OCI-LY1 (cell line): ENCODE measurements at regions not wholly inside any gene's neighbourhood (a gene's known extent, or its start where the extent isn't known, plus 50 kb on each side); places are given as distances from the start of the nearest gene placed in this dataset.

Experiments
- H2AFZ ChIP-seq: fragments of 200-600 bp; sonication (generic), shearing (Covaris generic); 2 replicates; pipeline ENCODE4 v1.6.0; 2014; ENCODE audit warnings: antibody characterized with exemption, mild to moderate bottlenecking, low read length
- H3F3A ChIP-seq: fragments of 200-600 bp; sonication (generic), shearing (Covaris generic); 2 replicates; pipeline ENCODE4 v1.6.0; 2014; ENCODE audit warnings: mild to moderate bottlenecking, antibody characterized with exemption, low read length, moderate library complexity; ENCODE audit not compliant: insufficient read depth
- H3K27ac ChIP-seq: fragments of 200-600 bp; sonication (generic); 2 replicates; pipeline ENCODE4 v1.5.1; 2014; ENCODE audit warnings: low read length, mixed run types, mild to moderate bottlenecking, low read depth; ENCODE audit not compliant: poor library complexity, severe bottlenecking
- H3K27me3 ChIP-seq: fragments of 200-600 bp; sonication (generic); 2 replicates; pipeline ENCODE4 v1.6.0; 2014; ENCODE audit warnings: antibody characterized with exemption, mild to moderate bottlenecking, low read length, moderate library complexity; ENCODE audit not compliant: insufficient read depth
- H3K36me3 ChIP-seq: fragments of 200-600 bp; sonication (generic); 2 replicates; pipeline ENCODE4 v1.6.1; 2014; ENCODE audit warnings: mild to moderate bottlenecking, antibody characterized with exemption, low read length, moderate library complexity, mixed read lengths; ENCODE audit not compliant: insufficient read depth
- H3K4me1 ChIP-seq: fragments of 200-600 bp; sonication (generic); 2 replicates; pipeline ENCODE4 v1.5.1; 2014; ENCODE audit warnings: mild to moderate bottlenecking, low read length, moderate library complexity; ENCODE audit not compliant: insufficient read depth, severe bottlenecking
- H3K4me2 ChIP-seq: fragments of 200-600 bp; sonication (generic), shearing (Covaris generic); 2 replicates; pipeline ENCODE4 v1.6.1; 2014; ENCODE audit warnings: low read length
- H3K4me3 ChIP-seq: fragments of 200-600 bp; sonication (generic); 2 replicates; pipeline ENCODE4 v1.5.1; 2014; ENCODE audit warnings: low read length, low read depth, mild to moderate bottlenecking, mixed read lengths; ENCODE audit not compliant: poor library complexity, severe bottlenecking
- H3K79me2 ChIP-seq: fragments of 200-600 bp; shearing (Covaris generic); 2 replicates; pipeline ENCODE4 v1.6.1; 2016; ENCODE audit warnings: mixed run types, low read length, mixed read lengths; ENCODE audit not compliant: insufficient read depth
- H3K9ac ChIP-seq: fragments of 200-600 bp; sonication (generic), shearing (Covaris generic); 2 replicates; pipeline ENCODE4 v1.6.1; 2014; ENCODE audit warnings: mild to moderate bottlenecking, low read length, mixed read lengths
- H3K9me2 ChIP-seq: fragments of 200-600 bp; sonication (generic), shearing (Covaris generic); 2 replicates; pipeline ENCODE4 v1.6.1; 2014; ENCODE audit warnings: low read depth, mild to moderate bottlenecking, low read length, mixed read lengths
- H3K9me3 ChIP-seq: fragments of 200-600 bp; shearing (Covaris generic); 2 replicates; pipeline ENCODE4 v1.6.1; 2014; ENCODE audit warnings: low read length, mixed read lengths
- H4K20me1 ChIP-seq: fragments of 200-600 bp; sonication (generic), shearing (Covaris generic); 2 replicates; pipeline ENCODE4 v1.6.0; 2016; ENCODE audit warnings: mild to moderate bottlenecking, low read length; ENCODE audit not compliant: insufficient read depth
- EZH2 ChIP-seq: fragments of 200-600 bp; sonication (generic), shearing (Covaris generic); IDR thresholded peaks from 2 replicates; pipeline ENCODE4 v1.8.0; 2017; ENCODE audit warnings: borderline replicate concordance, mixed run types, mild to moderate bottlenecking, antibody characterized with exemption, low read length, moderate library complexity, mixed read lengths
- TF ChIP-seq, protein P1 (sequence below): fragments of 200-600 bp; sonication (generic), shearing (Covaris generic); IDR thresholded peaks from 2 replicates; pipeline ENCODE4 v1.5.1; 2017; ENCODE audit warnings: mild to moderate bottlenecking, antibody characterized with exemption, low read length, moderate library complexity, mixed read lengths

DNA sequence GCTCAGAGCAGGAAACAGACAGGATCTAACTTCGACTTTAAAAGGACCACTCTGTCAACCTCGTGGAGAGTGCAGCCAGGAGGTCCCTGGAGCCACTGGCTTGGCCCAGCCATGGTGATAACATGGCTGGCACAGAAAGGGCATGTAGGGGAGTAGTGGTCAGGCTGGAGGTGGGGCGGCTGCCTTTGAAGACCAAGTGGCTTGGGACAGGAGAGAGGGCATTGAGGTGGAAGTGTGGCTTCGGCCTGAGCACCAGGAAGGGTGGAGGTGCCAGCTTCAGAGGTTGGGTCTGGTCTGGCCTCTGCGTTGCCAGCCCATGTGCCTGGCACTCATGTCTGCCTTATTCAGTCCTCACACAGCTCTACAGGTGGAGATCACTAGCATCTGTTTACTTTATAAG, 270.0 kb downstream of the NSG2 start:
- Histone ChIP-seq H4K20me1 (no peaks in the 10 kb centered on the region), H3K9ac (no peak overlapping the region), H3F3A (no peaks in the 10 kb centered on the region), H3K79me2 (no peaks in the 10 kb centered on the region), H3K4me3 (no peak overlapping the region), H3K27me3 (0 out of 2 replicates have a peak, but pooled peaks cover 5% of the 10 kb centered on the region), H3K9me2 (no peaks in the 10 kb centered on the region), H3K9me3 (no peaks in the 10 kb centered on the region), H3K27ac (no peak overlapping the region), H3K36me3 (no peaks in the 10 kb centered on the region), H3K4me1 (no peaks in the 10 kb centered on the region), H2AFZ (no peak overlapping the region), H3K4me2 (no peak overlapping the region)
- no peak for TF ChIP-seq EZH2
- TF ChIP-seq, protein P1, sequence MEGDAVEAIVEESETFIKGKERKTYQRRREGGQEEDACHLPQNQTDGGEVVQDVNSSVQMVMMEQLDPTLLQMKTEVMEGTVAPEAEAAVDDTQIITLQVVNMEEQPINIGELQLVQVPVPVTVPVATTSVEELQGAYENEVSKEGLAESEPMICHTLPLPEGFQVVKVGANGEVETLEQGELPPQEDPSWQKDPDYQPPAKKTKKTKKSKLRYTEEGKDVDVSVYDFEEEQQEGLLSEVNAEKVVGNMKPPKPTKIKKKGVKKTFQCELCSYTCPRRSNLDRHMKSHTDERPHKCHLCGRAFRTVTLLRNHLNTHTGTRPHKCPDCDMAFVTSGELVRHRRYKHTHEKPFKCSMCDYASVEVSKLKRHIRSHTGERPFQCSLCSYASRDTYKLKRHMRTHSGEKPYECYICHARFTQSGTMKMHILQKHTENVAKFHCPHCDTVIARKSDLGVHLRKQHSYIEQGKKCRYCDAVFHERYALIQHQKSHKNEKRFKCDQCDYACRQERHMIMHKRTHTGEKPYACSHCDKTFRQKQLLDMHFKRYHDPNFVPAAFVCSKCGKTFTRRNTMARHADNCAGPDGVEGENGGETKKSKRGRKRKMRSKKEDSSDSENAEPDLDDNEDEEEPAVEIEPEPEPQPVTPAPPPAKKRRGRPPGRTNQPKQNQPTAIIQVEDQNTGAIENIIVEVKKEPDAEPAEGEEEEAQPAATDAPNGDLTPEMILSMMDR, result no peak

GRCh38 chr5:174315871-174316270, 270.4 kb downstream of the NSG2 start:
- Histone ChIP-seq H2AFZ (no peak overlapping the region), H3K36me3 (no peaks in the 10 kb centered on the region), H3K4me3 (no peak overlapping the region), H3K4me2 (no peak overlapping the region), H4K20me1 (no peaks in the 10 kb centered on the region), H3K27me3 (0 out of 2 replicates have a peak, but pooled peaks cover 5% of the 10 kb centered on the region), H3K4me1 (no peaks in the 10 kb centered on the region), H3K79me2 (no peaks in the 10 kb centered on the region), H3K9me2 (no peaks in the 10 kb centered on the region), H3K9me3 (no peaks in the 10 kb centered on the region), H3K9ac (no peak overlapping the region), H3K27ac (no peak overlapping the region), H3F3A (no peaks in the 10 kb centered on the region)
- no peak for TF ChIP-seq EZH2
- TF ChIP-seq, protein P1, result no peak

DNA sequence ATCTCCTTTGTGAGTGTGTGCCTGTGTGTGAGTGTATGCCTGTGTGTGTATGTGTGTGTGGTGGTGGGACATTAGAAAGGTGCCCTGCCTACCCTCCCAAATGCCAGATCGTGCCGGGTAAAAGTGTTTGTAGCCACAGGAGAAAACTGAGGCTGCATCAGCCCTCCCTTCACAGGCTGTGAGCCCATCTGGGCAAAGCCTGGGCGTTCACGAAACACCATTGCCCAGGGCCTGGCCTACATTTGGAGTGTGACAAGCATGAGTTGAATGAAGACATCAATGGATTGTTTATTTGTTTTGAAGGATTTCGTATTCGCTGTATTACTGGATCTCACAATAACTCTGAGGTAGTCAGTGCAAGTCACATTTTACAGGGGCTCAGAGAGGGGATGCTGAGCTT, 270.8 kb downstream of the NSG2 start:
- Histone ChIP-seq H3K9me3 (no peaks in the 10 kb centered on the region), H3K4me2 (no peak overlapping the region), H3K36me3 (no peaks in the 10 kb centered on the region), H4K20me1 (no peaks in the 10 kb centered on the region), H3K27ac (no peak overlapping the region), H3K9ac (no peak overlapping the region), H2AFZ (no peak overlapping the region), H3K27me3 (0 out of 2 replicates have a peak, but pooled peaks cover 5% of the 10 kb centered on the region), H3K4me3 (no peak overlapping the region), H3K9me2 (no peaks in the 10 kb centered on the region), H3K4me1 (no peaks in the 10 kb centered on the region), H3K79me2 (no peaks in the 10 kb centered on the region), H3F3A (no peaks in the 10 kb centered on the region)
- TF ChIP-seq, protein P1, result no peak
- TF ChIP-seq EZH2, result no peak
